ENCODE measurements at regions not wholly inside any gene's neighbourhood (a gene's known extent, or its start where the extent isn't known, plus 50 kb on each side); places are given as distances from the start of the nearest gene placed in this dataset.

DNA sequence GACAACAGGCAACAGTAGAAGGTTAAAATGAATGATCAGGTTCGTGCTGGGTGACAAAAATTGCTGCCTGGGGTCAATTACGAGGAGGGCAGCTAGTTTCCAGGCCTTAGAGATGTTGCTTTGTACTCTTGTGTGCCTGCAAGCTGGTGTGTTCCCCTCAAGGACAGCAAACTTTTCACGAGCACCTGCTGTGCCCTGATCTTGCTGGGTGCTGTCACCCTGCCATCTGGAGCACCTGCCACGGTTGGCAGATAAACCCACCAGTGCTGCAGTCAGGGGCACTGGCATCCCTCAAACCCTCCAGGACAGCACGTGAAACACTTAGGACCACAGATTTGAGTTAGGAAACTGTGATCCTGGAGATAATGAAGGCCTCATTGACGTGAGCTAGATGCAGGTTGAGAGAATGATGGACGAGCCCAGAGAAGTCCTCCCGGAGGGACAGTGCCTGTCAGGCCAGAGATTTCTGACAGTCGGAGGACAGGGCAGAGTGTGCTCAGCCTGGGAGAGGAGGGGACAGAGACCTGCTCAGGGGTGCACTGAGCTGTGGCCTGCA is 104.3 kb upstream of the RAB12 start:
- Mint-ChIP-seq H3K27me3 (peaks cover 14% of the 10 kb centered on the region), H3K4me3 (no peak overlapping the region), H3K36me3 (no peaks in the 10 kb centered on the region), H3K4me1 (ENCODE audit: low read depth) (no peaks in the 10 kb centered on the region), H3K27ac (no peak overlapping the region), H3K9me3 (no peaks in the 10 kb centered on the region)
- intact Hi-C loops (cut with micrococcal nuclease): no loop called here
- no peak for DNase-seq
- ChIA-PET POLR2A (no interaction called here), CTCF (no interaction called here)

DNA sequence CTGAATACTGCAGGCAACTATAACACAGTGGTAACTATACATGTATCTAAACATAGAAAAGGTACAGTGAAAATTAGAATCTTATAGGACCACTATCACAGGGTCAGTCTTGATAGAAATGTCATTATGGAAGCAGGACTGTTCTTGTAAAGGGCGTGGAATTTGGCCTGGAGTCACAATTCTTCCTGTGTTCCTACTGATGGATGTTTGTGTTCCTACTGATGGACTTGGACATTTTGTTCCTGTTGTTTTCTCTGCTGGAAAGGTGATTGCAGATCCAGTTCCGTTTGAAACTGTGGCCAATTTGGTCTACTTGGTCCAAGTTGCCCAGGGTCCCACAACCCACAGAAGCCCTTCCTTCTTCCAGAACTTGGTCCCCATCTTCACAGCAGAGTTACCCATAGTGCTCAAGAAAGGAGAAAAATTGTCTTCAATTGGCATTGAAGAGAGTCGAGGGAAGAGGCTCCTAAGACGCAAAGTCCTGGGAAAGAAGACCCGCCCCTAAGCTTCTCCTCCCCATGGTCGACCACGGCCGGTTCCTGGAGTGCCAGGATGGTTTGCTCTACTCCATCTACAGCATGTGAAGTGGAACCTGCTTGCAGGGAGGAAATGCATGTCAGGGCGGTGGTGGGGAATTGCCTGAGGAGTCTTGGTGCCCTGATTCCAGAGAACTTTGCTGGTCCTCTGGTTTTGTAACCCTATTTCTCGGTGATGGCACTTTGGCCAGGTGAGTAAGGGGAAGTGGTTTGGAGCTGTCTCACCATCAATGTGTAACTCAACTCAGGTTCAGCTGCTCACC is 102.8 kb upstream of the RAB12 start:
- Mint-ChIP-seq H3K4me3 (no peak overlapping the region), H3K27me3 (peaks cover 6% of the 10 kb centered on the region), H3K4me1 (ENCODE audit: low read depth) (no peaks in the 10 kb centered on the region), H3K9me3 (no peaks in the 10 kb centered on the region), H3K27ac (no peak overlapping the region), H3K36me3 (no peaks in the 10 kb centered on the region)
- intact Hi-C loops (cut with micrococcal nuclease): no loop called here
- DNase-seq: no peak
- CTCF ChIA-PET: no interaction called here
- POLR2A ChIA-PET: no interaction called here

DNA sequence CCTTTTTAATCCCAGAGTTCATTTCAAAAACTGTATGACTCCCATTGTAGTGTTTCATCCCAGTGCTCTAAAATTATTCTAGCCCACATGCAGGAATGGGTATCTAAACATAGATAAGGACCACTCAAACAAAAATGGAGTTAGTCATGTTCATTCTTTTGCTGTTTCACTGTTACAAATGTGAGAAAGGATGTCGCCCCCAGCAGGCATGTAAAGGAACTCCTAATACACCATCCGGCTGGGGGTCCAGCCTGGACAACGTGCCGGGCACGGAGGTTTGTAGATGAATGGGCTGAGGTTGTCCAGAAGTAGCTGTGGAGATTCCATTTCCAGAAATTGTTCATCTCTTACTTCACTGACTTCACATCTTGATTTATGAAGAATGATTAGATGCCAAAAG is 101.9 kb upstream of the RAB12 start:
- Mint-ChIP-seq H3K4me1 (ENCODE audit: low read depth) (no peaks in the 10 kb centered on the region), H3K36me3 (no peaks in the 10 kb centered on the region), H3K9me3 (no peaks in the 10 kb centered on the region), H3K27ac (no peak overlapping the region), H3K4me3 (no peak overlapping the region), H3K27me3 (peaks cover 6% of the 10 kb centered on the region)
- intact Hi-C loops (cut with micrococcal nuclease): no loop called here
- no peak for DNase-seq
- POLR2A ChIA-PET: no interaction called here
- CTCF ChIA-PET: interaction anchor here (1.1 kb wide), 1 partner anchor 29 kb away, joined by 6 read pairs; no protein-coding TSS in a partner anchor

DNA sequence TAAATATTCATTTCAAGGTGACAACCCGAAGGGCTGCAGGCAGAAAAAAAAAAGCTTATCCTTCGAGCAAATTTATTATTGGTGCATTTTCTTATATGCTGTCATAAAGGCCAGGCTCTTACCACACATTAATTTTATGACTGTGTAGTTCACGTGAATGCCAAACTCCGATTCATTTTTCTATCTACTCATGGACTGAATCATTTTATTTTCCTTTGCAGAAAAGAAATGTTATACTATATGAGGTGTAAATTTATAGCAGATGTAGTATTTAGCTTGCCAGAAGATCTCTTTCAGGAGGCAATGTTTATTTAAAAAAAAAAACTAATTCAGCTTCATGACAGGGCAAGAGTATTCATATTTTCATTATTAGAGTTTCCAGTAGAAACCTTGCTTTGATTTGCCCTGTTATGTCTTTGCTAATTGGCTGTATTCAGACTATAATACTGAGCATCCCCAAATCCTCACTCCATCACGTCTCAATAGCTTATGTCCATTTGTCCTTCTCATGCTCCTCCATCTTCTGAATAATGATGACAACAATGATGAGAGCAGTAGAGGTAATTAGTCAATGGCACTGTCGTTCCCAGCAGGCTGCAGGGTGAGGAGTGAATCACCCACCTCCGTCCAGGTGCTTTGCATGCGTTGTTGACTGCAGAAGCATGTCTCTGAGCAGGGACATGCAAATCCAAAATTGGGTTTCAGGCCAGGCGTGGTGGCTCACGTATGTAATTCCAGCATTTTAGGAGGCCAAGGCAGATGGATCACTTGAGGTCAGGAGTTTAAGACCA is 101.1 kb upstream of the RAB12 start:
- intact Hi-C loops (cut with micrococcal nuclease): no loop called here
- peaks cover 6% of the 10 kb centered on the region for H3K27me3 Mint-ChIP-seq
- POLR2A ChIA-PET: no interaction called here
- no peaks in the 10 kb centered on the region for H3K36me3 Mint-ChIP-seq
- H3K9me3 Mint-ChIP-seq: no peaks in the 10 kb centered on the region
- no peak overlapping the region for H3K4me3 Mint-ChIP-seq
- CTCF ChIA-PET: interaction anchor here (1.1 kb wide), 1 partner anchor 29 kb away, joined by 6 read pairs; no protein-coding TSS in a partner anchor
- H3K4me1 Mint-ChIP-seq (ENCODE audit: low read depth): no peaks in the 10 kb centered on the region
- no peak for DNase-seq
- no peak overlapping the region for H3K27ac Mint-ChIP-seq

DNA sequence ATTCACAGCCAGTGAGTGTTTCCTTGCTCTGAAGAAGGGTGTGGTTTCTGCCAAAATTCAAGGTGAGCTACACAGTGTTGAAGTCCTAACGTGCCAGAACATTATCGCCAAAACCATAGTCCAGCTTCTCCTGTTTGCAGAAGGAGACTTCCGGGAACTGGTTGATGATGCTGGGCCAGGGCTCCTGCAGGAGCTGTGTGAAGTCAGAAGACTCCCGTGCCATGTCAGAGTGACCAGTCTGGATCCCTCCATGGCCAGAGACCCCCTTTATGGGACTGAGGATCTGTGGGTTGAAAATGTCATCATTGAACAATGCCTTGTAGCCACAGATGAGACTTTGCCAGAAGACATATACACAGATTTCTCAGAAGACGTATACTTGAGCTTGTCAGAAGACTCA is 96.0 kb upstream of the RAB12 start:
- intact Hi-C loops (cut with micrococcal nuclease): no loop called here
- Mint-ChIP-seq H3K36me3 (no peaks in the 10 kb centered on the region), H3K9me3 (no peaks in the 10 kb centered on the region), H3K4me3 (no peak overlapping the region), H3K27me3 (no peaks in the 10 kb centered on the region), H3K4me1 (ENCODE audit: low read depth) (no peaks in the 10 kb centered on the region), H3K27ac (no peak overlapping the region)
- POLR2A ChIA-PET: no interaction called here
- CTCF ChIA-PET: no interaction called here
- no peak for DNase-seq

DNA sequence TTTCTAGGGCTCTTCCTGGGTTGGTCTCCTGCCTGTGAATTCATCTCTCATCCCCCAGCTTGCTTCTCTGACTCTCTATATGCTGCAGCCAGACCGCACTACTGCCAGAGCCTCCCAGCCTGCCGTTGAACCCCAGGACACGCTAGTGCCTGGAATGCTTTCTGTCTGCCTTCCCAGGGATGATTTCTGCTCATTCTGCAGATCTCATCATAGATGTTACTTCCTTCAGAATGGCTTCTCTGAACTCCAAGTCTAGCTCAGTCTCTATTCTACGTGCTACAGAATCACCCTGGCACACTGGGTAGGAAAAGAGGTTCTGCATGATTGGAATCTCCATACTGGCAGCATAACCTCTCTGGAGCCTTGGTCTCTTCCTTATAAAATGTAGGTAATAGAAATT is 94.8 kb upstream of the RAB12 start:
- Mint-ChIP-seq H3K27me3 (no peaks in the 10 kb centered on the region), H3K36me3 (no peaks in the 10 kb centered on the region), H3K4me1 (ENCODE audit: low read depth) (no peaks in the 10 kb centered on the region), H3K9me3 (no peaks in the 10 kb centered on the region), H3K27ac (no peak overlapping the region), H3K4me3 (no peak overlapping the region)
- CTCF ChIA-PET: no interaction called here
- intact Hi-C loops (cut with micrococcal nuclease): no loop called here
- POLR2A ChIA-PET: no interaction called here
- DNase-seq: no peak

DNA sequence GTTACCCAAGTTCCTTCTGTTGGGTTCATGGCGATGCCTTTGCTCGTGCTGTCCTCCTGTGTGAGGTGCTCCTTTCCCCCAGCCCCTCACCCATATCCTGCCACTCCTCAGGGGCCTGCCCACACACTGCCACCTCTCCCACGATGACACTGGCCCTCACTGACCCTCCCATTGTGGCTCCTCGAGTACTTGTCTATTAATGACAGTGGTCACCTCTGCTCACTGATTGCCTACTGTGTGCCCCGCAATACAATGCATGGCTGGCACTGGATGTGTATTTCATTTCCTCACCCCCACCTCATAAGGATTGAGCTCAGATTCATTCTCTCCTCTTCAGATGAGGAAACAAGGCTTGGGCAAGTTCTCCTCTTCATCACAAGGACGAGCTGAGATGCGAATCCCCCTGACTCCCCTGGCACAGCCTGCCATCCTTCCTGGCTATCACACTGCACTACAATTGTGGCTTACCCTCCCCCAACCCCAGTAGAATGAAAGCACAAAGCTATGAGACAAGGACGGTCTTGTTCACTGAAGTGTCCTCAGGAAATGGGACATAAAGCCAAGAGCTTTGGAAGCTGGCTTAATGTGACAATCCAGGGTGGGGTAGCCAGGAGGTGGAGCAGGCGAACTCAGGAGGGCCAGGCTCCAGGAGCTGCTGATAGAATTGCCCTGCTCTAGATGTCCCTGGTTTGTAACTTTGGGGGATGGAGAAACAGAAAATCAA is 93.9 kb upstream of the RAB12 start:
- CTCF ChIA-PET: interaction anchor here (1.2 kb wide), 1 partner anchor 37 kb away, joined by 4 read pairs; no protein-coding TSS in a partner anchor
- H3K4me1 Mint-ChIP-seq (ENCODE audit: low read depth): no peaks in the 10 kb centered on the region

DNA sequence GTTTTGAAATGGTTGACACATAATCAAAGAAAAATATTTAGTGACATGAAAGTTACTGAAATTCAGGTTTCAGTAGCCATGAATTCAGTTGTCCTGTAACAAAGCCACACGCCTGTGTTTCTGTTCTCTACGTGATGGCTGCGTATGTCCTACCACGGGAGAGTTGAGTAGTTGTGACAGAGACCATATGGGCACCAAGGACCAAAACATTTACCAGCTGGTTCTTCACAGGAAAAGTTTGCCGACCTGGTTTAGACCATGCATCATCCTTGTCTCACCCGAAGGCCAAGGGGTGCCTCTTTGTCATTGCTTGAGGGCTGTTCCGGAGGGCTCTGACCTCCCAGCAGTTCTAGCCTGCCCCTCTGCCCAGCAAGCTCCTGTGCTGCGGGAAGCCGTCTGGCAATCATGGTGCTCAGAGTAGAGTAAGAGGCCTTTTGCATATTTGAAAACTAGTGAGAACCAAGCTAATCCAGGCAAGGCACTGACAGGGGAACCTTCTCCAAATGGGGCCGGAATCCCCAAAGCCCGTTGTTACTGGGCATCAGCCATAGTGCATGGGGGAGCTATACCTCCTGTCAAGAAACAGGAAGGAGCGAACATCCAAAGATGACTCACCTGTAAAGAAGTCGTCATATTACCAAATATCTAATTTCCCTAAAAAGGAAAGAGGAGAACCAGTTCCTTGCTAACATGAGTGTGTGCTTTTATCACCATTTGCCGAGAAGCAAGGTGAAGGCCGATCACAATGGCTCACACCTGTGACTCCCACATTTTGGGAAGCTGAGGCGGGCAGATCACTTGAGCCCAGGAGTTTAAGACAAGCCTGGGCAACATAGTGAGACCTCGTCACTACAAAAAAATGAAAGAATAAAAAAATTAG is 92.6 kb upstream of the RAB12 start:
- H3K4me3 Mint-ChIP-seq: no peak overlapping the region
- intact Hi-C loops (cut with micrococcal nuclease): no loop called here
- H3K27ac Mint-ChIP-seq: no peak overlapping the region
- no peaks in the 10 kb centered on the region for H3K27me3 Mint-ChIP-seq
- CTCF ChIA-PET: interaction anchor here (1.2 kb wide), 1 partner anchor 39 kb away, joined by 4 read pairs; no protein-coding TSS in a partner anchor
- H3K4me1 Mint-ChIP-seq (ENCODE audit: low read depth): no peaks in the 10 kb centered on the region
- peaks cover 3% of the 10 kb centered on the region for H3K9me3 Mint-ChIP-seq
- POLR2A ChIA-PET: no interaction called here
- no peaks in the 10 kb centered on the region for H3K36me3 Mint-ChIP-seq
- no peak for DNase-seq

More for the DNA sequence above, 93.9 kb upstream of the RAB12 start:
- intact Hi-C loops (cut with micrococcal nuclease): no loop called here
- Mint-ChIP-seq H3K27me3 (no peaks in the 10 kb centered on the region), H3K27ac (no peak overlapping the region), H3K9me3 (peaks cover 1% of the 10 kb centered on the region), H3K4me3 (no peak overlapping the region), H3K36me3 (no peaks in the 10 kb centered on the region)
- no peak for DNase-seq
- POLR2A ChIA-PET: no interaction called here

DNA sequence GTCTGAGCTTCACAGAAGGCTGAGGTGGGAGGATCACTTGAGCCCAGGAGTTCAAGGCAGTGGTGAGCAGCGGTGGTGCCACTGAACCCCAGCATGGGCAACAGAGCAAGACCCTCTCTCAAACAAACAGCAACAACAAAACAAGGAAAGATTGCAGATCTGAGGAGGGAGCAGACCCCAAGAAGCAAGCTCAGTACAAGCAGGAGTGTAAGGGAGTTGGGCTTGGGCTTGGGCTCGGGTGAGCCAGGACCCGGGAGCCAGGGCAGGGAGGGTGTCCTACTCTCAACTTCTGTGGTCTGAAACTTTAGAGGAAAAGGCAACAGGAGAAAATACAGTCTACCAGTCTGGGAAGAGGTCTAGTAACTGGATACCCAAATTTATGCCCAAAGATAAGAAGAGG is 92.0 kb upstream of the RAB12 start:
- CTCF ChIA-PET: no interaction called here
- H3K4me1 Mint-ChIP-seq (ENCODE audit: low read depth): no peaks in the 10 kb centered on the region
- DNase-seq: no peak
- no peaks in the 10 kb centered on the region for H3K36me3 Mint-ChIP-seq
- POLR2A ChIA-PET: no interaction called here
- H3K27ac Mint-ChIP-seq: no peak overlapping the region
- H3K27me3 Mint-ChIP-seq: no peaks in the 10 kb centered on the region
- intact Hi-C loops (cut with micrococcal nuclease): no loop called here
- H3K4me3 Mint-ChIP-seq: no peak overlapping the region
- peaks cover 3% of the 10 kb centered on the region for H3K9me3 Mint-ChIP-seq

DNA sequence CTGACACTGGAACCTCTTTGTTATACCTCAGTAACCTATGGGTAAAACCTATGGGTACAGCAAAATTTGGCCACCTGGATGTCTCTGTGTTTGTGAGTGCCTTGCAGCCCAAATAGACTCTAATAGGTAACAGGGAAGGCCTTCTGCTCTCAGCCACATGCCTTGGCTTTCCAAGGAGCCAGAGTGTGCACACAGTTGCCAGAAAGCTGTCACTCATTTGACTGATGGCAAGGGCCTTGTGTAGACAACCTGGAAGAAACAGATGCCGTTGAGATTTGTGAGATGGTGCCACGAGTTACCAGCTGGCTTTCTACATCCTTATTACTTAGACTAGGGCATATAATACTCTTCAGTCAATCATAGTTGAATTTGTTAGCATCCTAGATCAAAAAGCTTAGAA is 90.1 kb upstream of the RAB12 start:
- DNase-seq: no peak
- peaks cover 3% of the 10 kb centered on the region for H3K9me3 Mint-ChIP-seq
- H3K4me3 Mint-ChIP-seq: no peak overlapping the region
- H3K27me3 Mint-ChIP-seq: peaks cover 3% of the 10 kb centered on the region
- no peaks in the 10 kb centered on the region for H3K36me3 Mint-ChIP-seq
- ChIA-PET CTCF (no interaction called here), POLR2A (no interaction called here)
- no peak overlapping the region for H3K27ac Mint-ChIP-seq
- intact Hi-C loops (cut with micrococcal nuclease): no loop called here
- H3K4me1 Mint-ChIP-seq (ENCODE audit: low read depth): no peaks in the 10 kb centered on the region

DNA sequence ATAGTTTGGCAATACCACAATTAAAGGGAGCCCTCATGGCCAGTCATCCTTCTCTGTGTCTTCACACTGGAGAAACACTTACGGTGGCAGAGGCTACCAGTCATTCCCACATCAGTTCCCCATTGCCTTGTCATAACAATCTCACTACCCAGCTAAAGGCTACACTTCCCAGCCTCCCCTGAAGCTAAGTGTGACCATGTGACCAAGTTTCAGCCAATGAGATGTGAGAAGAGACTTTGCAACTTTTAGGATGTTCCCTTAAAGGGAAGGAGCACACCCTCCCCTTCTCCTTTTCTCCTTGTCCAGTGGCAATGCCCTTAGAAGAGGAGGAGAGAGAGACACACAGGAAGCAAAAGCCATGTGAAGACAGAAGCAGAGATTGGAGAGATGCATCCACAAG is 89.0 kb upstream of the RAB12 start:
- intact Hi-C loops (cut with micrococcal nuclease): no loop called here
- no peaks in the 10 kb centered on the region for H3K36me3 Mint-ChIP-seq
- peaks cover 3% of the 10 kb centered on the region for H3K9me3 Mint-ChIP-seq
- no peak overlapping the region for H3K27ac Mint-ChIP-seq
- ChIA-PET CTCF (no interaction called here), POLR2A (no interaction called here)
- no peak for DNase-seq
- H3K4me1 Mint-ChIP-seq (ENCODE audit: low read depth): no peaks in the 10 kb centered on the region
- H3K4me3 Mint-ChIP-seq: no peak overlapping the region
- H3K27me3 Mint-ChIP-seq: peaks cover 12% of the 10 kb centered on the region

Data from activated CD4-positive, alpha-beta memory T cell treated with anti-CD3 and anti-CD28 coated beads for 36 hours (primary cell).